HS-5 (cell line): ENCODE measurements at regions not wholly inside any gene's neighbourhood (a gene's known extent, or its start where the extent isn't known, plus 50 kb on each side); places are given as distances from the start of the nearest gene placed in this dataset.
A peak's percentile ranks its signal among the peaks of the same experiment; 100 is the strongest.
"Not testable (repeated sequence)": the region's sequence is repeated elsewhere in the genome, so short reads cannot be mapped to it uniquely, and the experiment has no call there.

ENCODE experiments used
- DNase-seq: peaks from one replicate; pipeline ENCODE4 v3.0.0-alpha.2; 2012; ENCODE audit warnings: low read depth

GRCh38 chr11:56876621-56877275 is 112.0 kb upstream of the OR5AK2 start:
- DNase-seq: peak; percentile 11

- DNase-seq: no peak
Observed at GRCh38 chr11:56855217-56855616, 106.7 kb upstream of the OR9G4 start.

DNA sequence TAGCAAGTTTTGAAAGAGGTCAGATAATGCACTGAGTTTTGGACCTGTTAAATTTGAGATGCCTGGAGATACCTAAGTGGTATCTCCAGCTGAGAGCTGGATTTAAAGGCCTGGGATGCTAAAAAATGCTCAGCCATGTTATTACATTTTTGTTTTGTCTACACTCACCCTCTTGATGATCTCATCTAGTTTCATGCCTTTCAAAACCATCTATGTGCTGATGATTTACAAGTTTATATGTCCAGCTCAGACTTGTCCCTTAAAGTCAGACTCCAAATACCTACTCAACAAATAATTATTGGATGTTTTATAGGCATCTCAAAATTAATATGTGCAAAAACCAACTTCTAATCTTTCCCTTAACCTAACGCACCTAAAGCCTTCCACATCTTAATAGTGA is 103.6 kb upstream of the OR9G4 start:
- no peak for DNase-seq

DNA sequence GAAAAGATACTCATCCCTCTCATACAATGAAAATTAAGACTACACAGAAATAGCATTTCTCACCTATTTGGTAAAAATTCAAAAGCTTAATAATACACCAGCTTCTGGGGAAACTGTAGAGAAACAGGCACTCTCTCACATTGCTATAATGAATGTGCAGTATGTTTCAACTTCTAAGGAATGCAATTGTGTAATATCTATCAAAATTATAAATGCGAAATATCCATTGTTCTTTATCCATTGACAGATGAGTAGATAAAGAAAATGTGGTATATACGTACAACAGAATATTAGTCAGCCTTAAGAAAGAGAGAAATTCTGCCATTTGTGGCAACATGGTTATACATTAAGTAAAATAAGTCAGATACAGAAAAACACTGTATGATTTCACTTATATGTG is 101.4 kb upstream of the OR9G4 start:
- DNase-seq: no peak

GRCh38 chr11:56849250-56849649 is 100.8 kb upstream of the OR9G4 start:
- no peak for DNase-seq

DNA sequence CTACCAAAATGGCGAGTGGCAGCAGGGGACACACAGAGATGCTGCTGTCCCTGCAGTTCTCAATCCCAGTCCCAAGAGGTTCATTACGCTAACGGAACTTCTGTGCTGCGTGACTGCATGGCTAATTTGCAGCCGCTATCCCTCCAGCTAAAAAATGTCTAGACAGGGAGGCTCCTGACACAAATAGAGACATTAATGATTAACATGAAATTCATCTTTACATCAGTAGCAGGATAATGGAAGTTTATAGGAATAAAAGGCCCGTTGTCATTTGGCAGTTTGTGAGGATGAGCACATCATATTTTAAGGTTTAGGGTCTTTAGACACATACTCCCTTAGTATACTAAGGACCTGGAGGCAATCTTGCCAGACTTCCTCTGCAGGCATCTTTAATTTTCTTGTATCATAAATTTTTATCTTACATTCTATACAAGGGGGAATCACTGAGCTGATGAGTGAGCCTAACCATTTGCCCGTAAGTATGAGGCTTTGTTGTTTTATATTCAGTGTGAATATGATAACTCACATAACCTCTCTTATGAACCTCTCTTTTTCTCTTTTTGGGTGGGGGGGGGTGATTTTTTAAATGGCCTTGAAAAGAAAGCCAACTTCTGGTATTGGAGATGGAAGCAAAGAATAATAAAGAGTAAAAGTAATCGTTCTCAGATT is 99.8 kb upstream of the OR9G4 start:
- DNase-seq: no peak

DNA sequence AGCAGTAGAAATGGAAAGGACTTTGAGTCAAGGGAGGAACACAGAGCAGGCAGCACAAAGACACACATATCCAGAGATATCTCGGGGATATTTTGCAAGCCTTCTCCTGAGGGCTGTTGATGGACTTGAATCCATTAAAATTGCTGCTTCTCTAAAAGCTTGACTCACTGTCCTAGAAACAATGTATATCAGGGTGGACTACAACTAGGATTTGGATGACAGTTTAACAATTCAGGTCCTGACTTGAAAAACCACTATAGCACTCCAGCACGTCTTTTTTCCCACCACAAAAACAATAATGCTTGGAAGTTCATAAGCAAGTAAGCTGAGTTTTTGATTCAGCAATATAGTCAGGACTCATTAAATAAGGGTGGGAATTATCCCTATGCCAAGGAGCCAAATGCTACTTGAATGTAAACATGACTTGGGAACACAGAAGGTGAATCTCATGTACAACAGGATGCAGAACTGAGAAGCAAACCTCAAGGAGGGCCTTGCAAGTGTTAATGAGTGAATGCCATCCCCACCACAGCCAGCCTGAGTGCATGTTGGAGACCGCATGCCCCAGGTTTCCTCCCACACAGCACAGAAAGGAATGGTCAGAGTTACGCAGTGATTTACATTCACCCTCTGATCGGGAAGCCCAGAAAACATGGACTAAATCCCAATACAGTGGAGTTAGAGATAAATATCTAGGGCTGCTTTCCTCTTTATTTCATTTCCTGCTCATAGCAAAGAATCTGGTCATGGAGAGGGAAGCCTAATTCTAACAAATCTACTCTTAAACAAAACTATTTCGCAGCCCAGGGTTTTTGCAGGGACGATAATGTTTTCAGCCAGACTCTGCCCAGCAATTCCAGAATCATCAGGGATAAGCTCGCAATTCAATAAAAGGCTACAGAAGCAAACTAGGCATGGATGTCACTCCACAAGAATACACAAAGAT is 98.4 kb upstream of the OR9G4 start:
- DNase-seq: no peak

- DNase-seq: no peak
Observed at GRCh38 chr11:56845121-56845732, 96.7 kb upstream of the OR9G4 start.

GRCh38 chr11:56843816-56844215 is 95.3 kb upstream of the OR9G4 start:
- DNase-seq: no peak

GRCh38 chr11:56842814-56843794 is 94.6 kb upstream of the OR9G4 start:
- DNase-seq: no peak

DNA sequence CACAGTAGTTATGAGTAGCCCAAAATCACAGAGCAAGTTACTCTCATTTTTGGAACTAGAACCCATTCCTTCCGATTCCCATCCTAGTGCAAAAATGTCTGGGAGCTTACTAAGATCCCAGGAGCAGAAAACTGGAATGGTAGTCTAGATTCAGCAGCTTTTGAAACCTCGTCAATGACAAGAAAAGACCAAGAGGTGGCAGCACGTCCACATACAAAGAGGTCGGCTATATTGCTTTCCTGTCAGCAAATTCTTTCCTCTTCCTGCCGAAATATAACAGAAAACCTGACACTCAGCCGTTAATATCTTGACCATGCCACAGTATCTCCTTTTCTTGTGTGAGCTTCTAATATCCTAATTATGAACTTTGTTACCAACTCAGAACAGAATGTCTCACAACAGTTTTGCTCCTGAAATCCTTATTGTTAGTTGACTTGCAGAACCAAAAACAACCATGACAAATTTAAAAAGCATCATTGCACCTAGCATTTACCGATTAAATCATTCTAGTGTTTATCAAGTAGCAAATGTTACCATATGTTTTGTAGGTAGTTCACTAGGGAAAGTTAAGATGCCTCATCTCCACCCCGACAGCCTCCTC is 92.8 kb upstream of the OR9G4 start:
- DNase-seq: peak; percentile 28

DNA sequence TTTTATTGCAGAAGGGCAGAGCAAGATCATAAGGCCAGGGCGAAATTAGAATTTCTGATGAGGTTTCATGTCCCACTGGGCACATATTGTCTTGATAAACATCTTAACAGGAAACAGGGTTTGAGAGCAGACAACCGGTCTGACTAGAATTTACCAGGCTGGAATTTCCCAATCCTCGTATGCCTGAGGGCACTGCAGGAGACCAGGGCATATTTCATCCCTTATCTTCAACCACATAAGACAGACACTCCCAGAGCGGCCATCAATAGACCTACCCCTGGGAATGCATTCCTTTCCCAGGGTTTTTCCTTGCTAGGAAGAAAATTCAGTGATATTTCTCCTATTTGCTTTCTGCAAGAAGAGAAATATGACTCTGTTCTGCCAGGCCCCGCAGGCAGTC is 78.9 kb upstream of the OR9G4 start:
- DNase-seq: not testable (repeated sequence)

DNA sequence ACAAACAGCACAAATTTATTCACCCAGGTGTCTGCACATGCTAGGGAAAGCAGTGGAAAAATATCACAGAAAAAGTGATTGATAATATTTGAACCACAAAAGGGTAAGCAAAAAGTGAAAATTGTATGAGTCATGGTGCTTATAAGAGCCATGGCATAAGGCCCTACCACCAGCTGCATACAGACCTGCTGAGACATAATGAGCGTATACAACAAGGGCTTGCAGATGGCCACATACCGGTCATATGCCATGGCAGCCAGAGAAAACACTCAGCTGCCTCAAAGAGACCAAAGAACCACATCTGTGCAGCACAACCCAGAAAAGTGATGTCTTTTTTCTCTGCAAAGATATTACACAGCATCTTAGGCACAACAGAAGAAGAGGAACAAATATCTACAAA is 71.4 kb upstream of the OR9G4 start:
- DNase-seq: no peak

DNA sequence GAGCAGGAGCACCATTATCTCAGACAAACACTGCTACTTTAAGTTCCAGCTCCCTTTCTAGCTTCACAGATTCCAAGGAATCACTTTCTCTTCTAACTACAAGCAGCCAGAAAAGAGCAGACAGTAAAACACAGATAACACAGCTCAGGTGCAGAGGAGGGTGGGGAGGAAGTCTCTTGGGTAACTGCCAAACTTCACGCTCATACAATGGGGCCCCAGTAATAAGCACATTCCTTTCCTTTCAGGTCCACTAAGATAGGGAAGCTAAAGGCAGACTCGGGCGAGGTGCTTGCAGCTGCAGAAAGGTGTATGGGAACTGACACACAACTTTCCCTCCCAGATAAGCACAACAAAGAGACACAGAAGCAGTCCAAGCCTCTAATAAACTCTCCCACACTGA is 69.2 kb upstream of the OR9G4 start:
- no peak for DNase-seq

DNA sequence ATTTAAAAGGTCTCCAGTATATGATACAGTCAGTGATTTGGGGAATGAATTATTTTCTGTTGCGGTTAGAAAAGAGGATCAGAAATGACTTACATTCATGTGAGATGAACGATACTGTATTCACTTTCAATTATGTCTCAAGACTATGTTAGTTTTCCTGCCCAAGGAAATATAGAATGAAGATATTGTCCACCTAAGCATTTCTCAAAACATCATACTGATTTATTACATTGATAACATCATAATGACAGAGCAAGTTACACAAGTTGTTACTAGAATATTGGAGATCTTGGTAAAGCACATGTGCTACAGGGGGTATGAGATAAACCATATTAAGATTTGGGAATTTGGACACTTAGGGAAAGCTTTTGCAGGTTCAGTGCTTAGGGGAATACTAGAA is 67.8 kb upstream of the OR9G4 start:
- DNase-seq: no peak

DNA sequence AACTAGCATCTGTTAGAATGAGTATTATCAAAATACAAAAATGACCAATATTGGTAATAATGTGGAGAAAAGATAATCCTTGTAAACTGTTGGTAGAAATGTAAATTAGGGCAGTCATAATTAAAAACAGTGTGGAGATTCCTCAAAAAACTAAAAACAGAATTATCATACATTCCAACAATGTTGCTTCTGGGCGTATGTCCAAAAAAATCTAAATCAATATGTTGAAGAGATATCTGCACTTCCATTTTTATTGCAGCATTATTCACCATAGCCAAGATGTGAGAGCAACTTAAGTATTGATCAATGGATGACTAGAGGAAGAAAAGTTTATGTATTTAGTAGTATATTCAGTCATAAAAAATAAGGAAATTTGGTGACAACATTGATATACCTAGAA is 59.8 kb upstream of the OR9G4 start:
- no peak for DNase-seq

DNA sequence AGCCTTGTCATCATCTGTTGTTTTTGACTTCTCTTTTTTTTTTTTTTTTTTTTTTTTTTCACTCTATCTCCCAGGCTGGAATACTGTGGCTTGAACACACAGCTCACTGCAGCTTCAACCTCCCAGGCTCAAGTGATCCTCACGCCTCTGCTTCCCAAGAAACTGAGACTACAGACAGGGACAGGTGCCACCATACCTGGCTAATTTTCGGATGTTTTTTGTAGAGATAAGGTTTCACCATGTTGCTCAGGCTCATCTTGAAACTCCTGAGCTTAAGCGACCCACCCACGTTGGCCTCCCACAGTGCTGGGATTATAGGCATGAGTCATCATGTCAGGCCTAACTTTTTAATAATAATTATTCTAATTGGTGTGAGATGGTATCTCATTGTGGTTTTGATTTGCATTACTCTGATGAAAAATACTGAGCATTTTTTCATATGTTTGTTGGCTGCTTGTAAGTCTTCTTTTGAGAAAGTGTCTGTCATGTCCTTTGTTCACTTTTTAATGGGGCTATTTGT is 51.3 kb upstream of the OR9G4 start:
- DNase-seq: no peak
